Liver (tissue), 7 donors: ENCODE measurements at regions not wholly inside any gene's neighbourhood (a gene's known extent, or its start where the extent isn't known, plus 50 kb on each side); places are given as distances from the start of the nearest gene placed in this dataset.

Source experiments
- DNase-seq: peaks from one replicate; pipeline ENCODE4 v3.0.0-alpha.2; 2017; ENCODE audit warnings: low spot score
- H3K27ac ChIP-seq, 2 donors: one replicate each; pipeline ENCODE4 v1.7.0; 2013; ENCODE audit warnings: inconsistent platforms in 2 of 2, low read length in 2 of 2, control low read depth in 1 of 2, low read depth in 1 of 2, mild to moderate bottlenecking in 1 of 2
- H3K27me3 ChIP-seq, 4 donors: one replicate each; pipeline versions ENCODE4 v1.6.1 to v1.7.0; 2013; ENCODE audit warnings: low read length in 3 of 4, inconsistent platforms in 1 of 4, mild to moderate bottlenecking in 1 of 4, moderate library complexity in 1 of 4; ENCODE audit not compliant: control insufficient read depth in 4 of 4, insufficient read depth in 4 of 4
- H3K36me3 ChIP-seq, 4 donors: one replicate each; pipeline versions ENCODE4 v1.6.1 to v1.7.0; 2013; ENCODE audit warnings: low read length in 3 of 4, mild to moderate bottlenecking in 3 of 4, low read depth in 1 of 4, moderate library complexity in 1 of 4; ENCODE audit not compliant: control insufficient read depth in 4 of 4, insufficient read depth in 3 of 4
- H3K4me1 ChIP-seq, 4 donors: one replicate each; pipeline versions ENCODE4 v1.6.1 to v1.7.0; 2013; ENCODE audit warnings: low read length in 3 of 4, mild to moderate bottlenecking in 3 of 4, moderate library complexity in 1 of 4; ENCODE audit not compliant: control insufficient read depth in 4 of 4, insufficient read depth in 4 of 4
- H3K4me3 ChIP-seq, 3 donors: one replicate each; pipeline versions ENCODE4 v1.6.1 to v1.7.0; 2013; ENCODE audit warnings: low read length in 3 of 3, control low read depth in 1 of 3, low read depth in 1 of 3, mild to moderate bottlenecking in 1 of 3
- H3K9ac ChIP-seq, 2 donors: one replicate each; pipeline ENCODE4 v1.7.0; 2013; ENCODE audit warnings: low read length in 2 of 2, mild to moderate bottlenecking in 2 of 2, moderate library complexity in 2 of 2, control low read depth in 1 of 2, low read depth in 1 of 2
- H3K9me3 ChIP-seq, 4 donors: one replicate each; pipeline versions ENCODE4 v1.6.1 to v1.7.0; 2013; ENCODE audit warnings: low read length in 3 of 4; ENCODE audit not compliant: control insufficient read depth in 4 of 4
- EGR1 ChIP-seq, 2 donors: IDR thresholded peaks; 2 replicates each; pipeline ENCODE4 v1.6.1; 2016 to 2018; ENCODE audit warnings: antibody characterized with exemption in 2 of 2, low read depth in 2 of 2
- FOXA1 ChIP-seq: IDR thresholded peaks from 2 replicates; pipeline ENCODE4 v1.6.1; 2016; ENCODE audit warnings: antibody characterized with exemption
- FOXA2 ChIP-seq: IDR thresholded peaks from 2 replicates; pipeline ENCODE4 v1.6.1; 2016; ENCODE audit warnings: antibody characterized with exemption
- MAX ChIP-seq: IDR thresholded peaks from 2 replicates; pipeline ENCODE4 v1.6.1; 2016; ENCODE audit warnings: antibody characterized with exemption
- SP1 ChIP-seq: IDR thresholded peaks from 2 replicates; pipeline ENCODE4 v1.6.1; 2018; ENCODE audit warnings: antibody characterized with exemption, mild to moderate bottlenecking
- whole genome bisulfite sequencing: extraction: QIAGEN DNeasy Blood & Tissue Kit; methylation state at CpG from one replicate; pipeline ENCODE4 v1.1.7; 2013; 5-methylcytosine and 5-hydroxymethylcytosine counted together
- donor health status: healthy.
- donor health status: healthy.
- donor health status: healthy.
- donor health status: healthy.

GRCh38 chr10:29403208-29403607, 114.3 kb downstream of the LYZL1 start:
- no peak for DNase-seq
- no peaks in the 10 kb centered on the region for H3K27me3 ChIP-seq
- H3K27ac ChIP-seq = no peak overlapping the region
- TF ChIP-seq EGR1 (IDR thresholded peaks at IDR 0.05; ENCODE audit: low read depth in 2 of 2) (no peak), SP1 (no peak), MAX (no peak), FOXA1 (no peak)
- no peak overlapping the region for H3K9ac ChIP-seq
- no peaks in the 10 kb centered on the region for H3K36me3 ChIP-seq
- H3K4me1 ChIP-seq = no peaks in the 10 kb centered on the region
- no peak overlapping the region for H3K4me3 ChIP-seq
- peaks cover 0 to 1% (median 0%) of the 10 kb centered on the region in 4 donors for H3K9me3 ChIP-seq

DNA sequence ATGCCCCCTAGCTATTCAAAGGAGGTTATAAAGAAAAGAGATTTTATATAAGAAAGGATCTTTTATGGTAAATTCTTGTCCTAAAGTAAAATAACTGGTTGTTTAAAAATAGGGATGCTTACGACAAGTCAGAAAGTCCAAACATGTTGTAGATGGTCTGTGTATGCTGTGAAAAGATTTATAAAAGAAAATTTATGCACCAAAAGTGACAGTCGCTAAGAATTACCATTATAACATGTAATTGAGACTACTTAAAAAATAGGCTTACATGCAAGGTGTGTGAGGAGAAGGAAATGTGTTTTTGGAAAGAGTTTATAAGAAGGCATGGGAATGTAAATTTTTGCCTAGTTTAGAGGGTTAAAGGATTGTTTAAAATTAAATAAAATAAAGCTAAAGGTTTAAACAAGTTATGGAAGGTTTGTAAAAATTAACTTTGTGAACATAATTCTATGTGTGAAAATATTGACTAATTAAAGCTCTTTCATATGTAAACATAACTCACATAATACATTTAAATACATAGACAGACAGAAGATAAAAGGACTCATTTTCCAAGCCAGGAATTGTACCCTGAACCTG, 118.5 kb downstream of the LYZL1 start:
- Histone ChIP-seq H3K4me1 (peaks cover 4 to 17% (median 7%) of the 10 kb centered on the region in 4 donors), H3K9ac (no peak overlapping the region), H3K36me3 (no peaks in the 10 kb centered on the region), H3K27me3 (no peaks in the 10 kb centered on the region), H3K27ac (no peak overlapping the region), H3K9me3 (no peaks in the 10 kb centered on the region), H3K4me3 (no peak overlapping the region)
- DNase-seq = no peak
- 98% methylated on average over 2 of the region's 2 CpGs for WGBS
- TF ChIP-seq FOXA2 (no peak), FOXA1 (no peak)
